Stimulated activated CD4-positive, alpha-beta T cell treated with anti-CD3 and anti-CD28 coated beads, Interleukin-15, amount 100 ng/mL, for 48 hours (primary cell): ENCODE measurements at regions not wholly inside any gene's neighbourhood (a gene's known extent, or its start where the extent isn't known, plus 50 kb on each side); places are given as distances from the start of the nearest gene placed in this dataset.

Experiments
- DNase-seq, 2 donors: peaks; one replicate each; pipeline ENCODE4 v3.0.0-alpha.2; 2020; ENCODE audit warnings: low read depth in 2 of 2

DNA sequence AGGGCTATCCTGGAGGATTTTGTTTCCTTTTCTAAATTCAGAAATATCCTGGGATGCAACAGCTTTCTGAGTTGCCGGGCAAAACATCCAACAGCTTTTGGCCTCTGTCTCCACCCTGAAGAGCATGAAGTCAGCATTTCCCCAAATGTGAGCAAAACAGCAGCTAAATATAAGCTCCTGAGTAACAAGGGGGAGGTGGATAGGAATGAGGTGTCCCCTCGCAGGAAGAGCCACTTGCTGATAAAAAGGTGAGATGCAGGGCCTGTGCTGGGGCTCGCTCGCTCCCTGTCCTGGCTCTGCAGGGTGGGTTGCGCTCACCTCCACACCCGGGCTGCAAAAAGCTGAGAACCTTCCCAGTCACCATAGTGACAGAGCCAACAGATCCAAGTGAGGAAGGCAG, 264.3 kb downstream of the ZEB1 start:
- no peak for DNase-seq

DNA sequence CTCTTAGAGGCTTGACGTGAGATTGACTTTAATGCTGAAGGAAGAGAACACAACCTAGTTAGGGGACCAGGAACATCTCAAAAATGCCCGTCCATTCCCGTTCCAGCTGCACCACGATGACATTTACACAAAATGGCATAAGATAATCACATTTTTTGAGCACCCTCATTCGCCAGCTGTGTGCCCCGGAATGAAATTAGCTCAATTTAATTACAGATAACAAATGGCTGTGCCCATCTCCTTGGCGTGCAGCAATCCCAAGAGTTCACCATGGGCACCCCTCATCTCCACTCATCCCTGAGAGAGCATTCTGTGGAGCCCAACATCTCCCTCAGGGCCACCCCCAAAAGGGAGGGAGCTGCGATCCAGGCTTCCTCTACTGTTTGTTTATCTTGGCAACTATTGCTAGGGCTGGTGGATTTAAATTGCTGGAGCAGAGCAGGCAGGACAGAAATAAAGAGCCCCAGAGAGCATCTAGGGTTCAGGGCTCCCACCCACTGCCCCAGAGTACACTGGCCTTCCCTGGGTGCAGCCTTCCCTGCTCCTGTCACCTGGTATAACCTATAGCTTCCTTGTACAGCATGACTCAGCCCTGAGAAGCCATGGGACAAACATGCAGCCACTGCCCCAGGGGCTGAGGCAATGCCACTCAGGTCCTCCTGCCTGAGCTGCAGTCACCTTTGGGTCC, 263.5 kb downstream of the ZEB1 start:
- no peak for DNase-seq

DNA sequence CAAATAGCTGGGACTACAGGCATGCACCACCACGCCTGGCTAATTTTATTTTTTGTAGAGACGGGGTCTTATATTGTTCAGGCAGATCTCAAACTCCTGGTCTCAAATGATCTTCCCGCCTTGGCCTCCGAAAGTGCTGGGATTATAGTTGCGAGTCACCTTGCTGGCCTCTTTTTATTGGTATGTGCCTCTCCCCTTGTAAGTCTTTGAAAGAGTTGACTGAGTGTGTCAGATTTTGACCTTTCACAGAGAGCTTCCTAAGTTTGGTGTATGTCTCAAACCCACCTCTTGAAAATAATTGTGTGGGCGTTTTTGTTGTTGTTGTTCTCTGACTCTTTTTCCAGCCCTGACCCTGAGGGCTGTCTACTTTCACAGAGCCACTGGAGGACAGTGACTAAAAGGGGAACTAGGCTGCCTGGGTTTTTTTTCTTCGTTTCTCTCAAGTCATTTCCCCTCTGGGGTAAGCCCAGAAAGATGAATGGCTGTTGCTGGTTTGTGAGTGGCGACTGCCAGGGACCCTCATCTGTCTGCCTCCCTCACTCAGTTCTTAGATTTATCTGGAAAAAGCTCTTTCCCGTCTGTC, 262.8 kb downstream of the ZEB1 start:
- no peak for DNase-seq

GRCh38 chr10:31580646-31581045, 261.6 kb downstream of the ZEB1 start:
- DNase-seq = no peak
